Mesendoderm (in vitro differentiated cells): ENCODE measurements at regions not wholly inside any gene's neighbourhood (a gene's known extent, or its start where the extent isn't known, plus 50 kb on each side); places are given as distances from the start of the nearest gene placed in this dataset.

Source experiments
- DNase-seq: peaks from one replicate; pipeline ENCODE4 v3.0.0; 2013
- H2AK5ac ChIP-seq: 2 replicates; pipeline ENCODE4 v1.6.1; 2013; ENCODE audit warnings: low read length, inconsistent platforms
- H2BK120ac ChIP-seq: 2 replicates; pipeline ENCODE4 v1.6.1; 2013; ENCODE audit warnings: low read depth, mild to moderate bottlenecking, low read length, moderate library complexity, mixed read lengths
- H2BK15ac ChIP-seq: replicated peaks from 2 replicates; pipeline ENCODE4 v1.6.1; 2013; ENCODE audit warnings: low read depth, mild to moderate bottlenecking, moderate library complexity
- H2BK5ac ChIP-seq: 2 replicates; pipeline ENCODE4 v1.6.1; 2013; ENCODE audit warnings: low read length, inconsistent platforms
- H3K18ac ChIP-seq: 2 replicates; pipeline ENCODE4 v1.6.1; 2013; ENCODE audit warnings: mild to moderate bottlenecking, low read length, mixed read lengths
- H3K23ac ChIP-seq: one replicate; pipeline ENCODE4 v1.6.1; 2013; ENCODE audit warnings: low read length
- H3K27ac ChIP-seq: 2 replicates; pipeline ENCODE4 v1.5.1; 2013; ENCODE audit warnings: low read depth, mild to moderate bottlenecking, inconsistent platforms, low read length, moderate library complexity
- H3K27me3 ChIP-seq: 2 replicates; pipeline ENCODE4 v1.6.1; 2013; ENCODE audit warnings: low read length, control low read depth, mild to moderate bottlenecking, inconsistent platforms; ENCODE audit not compliant: insufficient read depth, poor library complexity
- H3K36me3 ChIP-seq: 2 replicates; pipeline ENCODE4 v1.6.1; 2013; ENCODE audit warnings: low read length, inconsistent platforms; ENCODE audit not compliant: control insufficient read depth, insufficient read depth
- H3K4ac ChIP-seq: one replicate; pipeline ENCODE4 v1.6.1; 2013; ENCODE audit warnings: low read depth, mild to moderate bottlenecking, low read length, moderate library complexity
- H3K4me1 ChIP-seq: 2 replicates; pipeline ENCODE4 v1.6.1; 2013; ENCODE audit warnings: low read depth, low read length, inconsistent platforms; ENCODE audit not compliant: control insufficient read depth
- H3K4me2 ChIP-seq: 2 replicates; pipeline ENCODE4 v1.6.1; 2013; ENCODE audit warnings: low read length
- H3K4me3 ChIP-seq: 2 replicates; pipeline ENCODE4 v1.5.1; 2013; ENCODE audit warnings: mild to moderate bottlenecking, low read length
- H3K56ac ChIP-seq: one replicate; pipeline ENCODE4 v1.6.1; 2013; ENCODE audit warnings: low read length
- H3K79me1 ChIP-seq: 2 replicates; pipeline ENCODE4 v1.6.1; 2013; ENCODE audit warnings: low read length, inconsistent platforms
- H3K79me2 ChIP-seq: 2 replicates; pipeline ENCODE4 v1.6.1; 2013; ENCODE audit warnings: mild to moderate bottlenecking, low read length; ENCODE audit not compliant: control insufficient read depth, insufficient read depth
- H3K9ac ChIP-seq: 2 replicates; pipeline ENCODE4 v1.6.1; 2013; ENCODE audit warnings: low read length, inconsistent platforms
- H4K5ac ChIP-seq: one replicate; pipeline ENCODE4 v1.6.1; 2013; ENCODE audit warnings: low read length
- H4K8ac ChIP-seq: one replicate; pipeline ENCODE4 v1.6.1; 2013; ENCODE audit warnings: low read depth, mild to moderate bottlenecking, control low read depth, low read length, moderate library complexity
- WGBS: extraction: QIAGEN DNeasy Blood & Tissue Kit; methylation state at CpG from one replicate; pipeline ENCODE4 v1.1.7; 2013; ENCODE audit warnings: low lambda C conversion rate, missing lambda C conversion rate; ENCODE audit not compliant: insufficient coverage; ENCODE audit errors: extremely low coverage; 5-methylcytosine and 5-hydroxymethylcytosine counted together

DNA sequence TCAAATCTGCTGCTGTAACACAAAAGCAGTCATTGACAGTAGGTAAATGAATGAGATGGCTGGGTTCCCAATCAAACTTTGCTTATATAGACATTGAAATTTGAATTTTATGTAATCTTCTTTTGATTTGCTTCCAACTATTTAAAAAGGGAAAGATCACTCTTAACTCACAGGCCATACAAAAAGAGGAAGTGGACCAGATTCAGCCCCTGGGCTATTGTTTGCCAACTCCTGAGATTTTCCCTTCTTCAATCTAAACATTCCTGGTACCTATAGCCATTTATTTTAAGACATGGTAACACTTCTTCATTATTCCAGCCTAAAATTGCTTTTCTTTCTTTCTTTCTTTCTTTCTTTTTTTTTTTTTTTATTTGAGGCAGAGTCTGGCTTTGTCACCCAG is 260.6 kb downstream of the TFAP2A start:
- DNase-seq, result no peak

DNA sequence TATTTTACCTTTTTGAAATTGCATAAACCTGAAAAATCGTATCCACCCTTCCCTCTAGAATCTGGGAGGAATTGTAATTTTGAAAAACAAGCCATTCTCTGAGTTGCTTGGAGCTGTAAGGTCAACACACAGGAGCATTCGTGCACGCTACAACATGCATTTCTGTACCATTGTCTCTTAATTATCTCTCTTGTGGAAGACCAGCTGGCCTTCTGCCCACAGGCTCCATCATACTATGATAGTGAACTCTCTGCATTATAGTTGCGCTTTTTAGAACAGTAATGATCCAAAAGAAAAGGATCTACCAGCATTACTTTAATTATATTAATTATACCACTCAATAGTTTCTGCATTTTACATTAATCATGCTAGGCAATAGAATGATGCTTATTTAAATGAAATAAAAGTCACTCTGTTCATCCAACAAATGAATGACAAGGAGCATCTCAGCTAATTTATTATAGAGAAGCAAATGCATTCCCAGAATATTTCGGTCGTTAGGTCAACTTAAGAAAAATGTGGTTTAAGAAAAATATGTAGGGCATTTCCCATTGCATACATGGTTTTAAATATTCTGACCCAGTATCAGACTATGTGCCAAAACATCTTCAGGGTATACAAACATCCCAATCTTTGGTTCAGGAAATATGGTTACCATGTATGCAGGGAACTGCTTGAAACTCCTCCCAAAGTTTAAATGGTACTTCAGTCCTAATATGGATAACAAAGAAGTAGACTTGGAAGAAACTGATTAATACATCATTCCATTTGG is 263.5 kb downstream of the TFAP2A start:
- Histone ChIP-seq H3K27ac (no peak overlapping the region), H3K27me3 (no peaks in the 10 kb centered on the region), H3K79me1 (no peaks in the 10 kb centered on the region), H4K5ac (no peak overlapping the region), H3K18ac (no peak overlapping the region), H3K4ac (no peak overlapping the region), H3K79me2 (no peaks in the 10 kb centered on the region), H3K9ac (no peak overlapping the region), H3K56ac (no peak overlapping the region), H2AK5ac (no peak overlapping the region), H3K36me3 (no peaks in the 10 kb centered on the region), H2BK120ac (no peak overlapping the region), H2BK5ac (no peak overlapping the region), H3K4me2 (no peak overlapping the region), H3K4me1 (no peaks in the 10 kb centered on the region), H3K23ac (no peak overlapping the region), H4K8ac (no peak overlapping the region), H3K4me3 (no peak overlapping the region), H2BK15ac (no peak overlapping the region)
- DNase-seq, result no peak
- no CpG with 5 or more reads among the region's 6 CpGs for WGBS

More for the DNA sequence above, 260.6 kb downstream of the TFAP2A start:
- Histone ChIP-seq H2BK120ac (no peak overlapping the region), H2AK5ac (no peak overlapping the region), H3K27ac (no peak overlapping the region), H3K4me2 (no peak overlapping the region), H3K23ac (no peak overlapping the region), H3K18ac (no peak overlapping the region), H2BK5ac (no peak overlapping the region), H4K5ac (no peak overlapping the region), H3K9ac (no peak overlapping the region), H4K8ac (no peak overlapping the region), H3K27me3 (no peaks in the 10 kb centered on the region), H2BK15ac (no peak overlapping the region), H3K56ac (no peak overlapping the region), H3K79me2 (no peaks in the 10 kb centered on the region), H3K4me1 (no peaks in the 10 kb centered on the region), H3K79me1 (no peaks in the 10 kb centered on the region), H3K36me3 (no peaks in the 10 kb centered on the region), H3K4ac (no peak overlapping the region), H3K4me3 (no peak overlapping the region)

DNA sequence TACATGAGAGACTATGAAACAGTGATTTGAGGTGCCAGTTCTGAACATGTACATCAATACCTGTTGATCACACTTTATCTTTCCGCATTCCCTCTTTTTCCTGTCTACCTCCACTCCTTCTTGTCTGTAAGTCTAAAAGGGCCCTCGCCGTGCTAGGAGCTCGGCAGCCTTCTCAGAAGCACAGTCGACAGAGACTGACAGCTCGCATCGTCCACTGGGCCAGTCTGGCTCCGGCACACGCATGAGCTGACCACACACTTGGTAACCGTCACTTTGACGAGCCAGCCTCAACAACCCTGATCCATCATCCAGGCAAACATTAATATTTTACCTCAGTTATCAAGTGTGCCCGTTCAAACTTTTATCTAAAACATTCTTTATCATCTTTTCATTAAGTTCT is 265.3 kb downstream of the TFAP2A start:
- Histone ChIP-seq H3K4me3 (no peak overlapping the region), H3K79me1 (no peaks in the 10 kb centered on the region), H3K23ac (no peak overlapping the region), H2BK15ac (no peak overlapping the region), H4K8ac (no peak overlapping the region), H3K9ac (no peak overlapping the region), H3K4me1 (no peaks in the 10 kb centered on the region), H3K79me2 (no peaks in the 10 kb centered on the region), H3K56ac (no peak overlapping the region), H2BK5ac (no peak overlapping the region), H3K4me2 (no peak overlapping the region), H2AK5ac (no peak overlapping the region), H3K27ac (no peak overlapping the region), H4K5ac (no peak overlapping the region), H2BK120ac (no peak overlapping the region), H3K27me3 (no peaks in the 10 kb centered on the region), H3K36me3 (no peaks in the 10 kb centered on the region), H3K4ac (no peak overlapping the region), H3K18ac (no peak overlapping the region)
- no peak for DNase-seq
- WGBS, result no CpG with 5 or more reads among the region's 12 CpGs

DNA sequence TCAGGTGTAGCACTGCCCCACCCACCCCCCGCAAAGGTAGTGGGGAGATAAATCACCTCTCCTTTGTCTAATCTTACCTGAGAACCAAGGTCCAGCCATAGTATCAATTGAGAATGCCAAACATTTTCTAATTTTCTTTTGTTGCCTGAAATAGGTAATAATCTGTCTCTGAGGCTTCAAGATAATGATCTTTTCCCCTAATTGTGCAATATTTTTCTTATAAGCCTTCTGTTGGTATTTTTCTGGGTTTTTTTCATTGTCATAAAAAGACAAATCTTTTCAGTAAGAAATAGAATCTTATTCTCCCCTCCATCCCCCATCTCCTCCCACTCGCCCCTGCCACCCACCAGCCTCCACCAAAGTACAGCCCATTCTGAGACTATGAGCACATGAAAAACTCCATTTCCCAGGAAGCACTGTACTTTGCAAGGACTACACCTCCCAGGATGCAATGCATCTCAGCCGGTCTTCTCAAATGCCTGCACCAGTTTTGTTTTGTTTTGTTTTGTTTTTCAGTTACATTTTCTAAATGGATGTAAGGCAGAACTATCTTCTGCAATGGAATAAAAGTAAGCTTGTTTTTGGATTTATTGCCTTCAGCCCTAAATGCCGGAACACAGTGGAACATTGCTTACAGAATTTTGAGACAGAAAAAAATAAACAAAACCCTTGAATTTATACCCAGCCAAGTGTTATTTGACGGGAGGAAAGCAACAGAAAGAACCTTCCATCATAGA is 268.0 kb downstream of the TFAP2A start:
- no peaks in the 10 kb centered on the region for H3K4me1 ChIP-seq
- no peak overlapping the region for H2BK15ac ChIP-seq
- no peaks in the 10 kb centered on the region for H3K27me3 ChIP-seq
- H3K9ac ChIP-seq, result no peak overlapping the region
- H4K5ac ChIP-seq, result peak overlapping the region; percentile 68
- no peak overlapping the region for H2BK5ac ChIP-seq
- peak; percentile 81 for DNase-seq
- no peaks in the 10 kb centered on the region for H3K79me2 ChIP-seq
- no peaks in the 10 kb centered on the region for H3K36me3 ChIP-seq
- no CpG with 5 or more reads among the region's 5 CpGs for WGBS
- no peak overlapping the region for H3K23ac ChIP-seq
- no peak overlapping the region for H3K4ac ChIP-seq
- H2BK120ac ChIP-seq, result no peak overlapping the region
- no peak overlapping the region for H3K4me2 ChIP-seq
- no peak overlapping the region for H3K18ac ChIP-seq
- no peak overlapping the region for H4K8ac ChIP-seq
- H3K4me3 ChIP-seq, result no peak overlapping the region
- no peak overlapping the region for H2AK5ac ChIP-seq
- no peak overlapping the region for H3K27ac ChIP-seq
- no peak overlapping the region for H3K56ac ChIP-seq
- H3K79me1 ChIP-seq, result no peaks in the 10 kb centered on the region

DNA sequence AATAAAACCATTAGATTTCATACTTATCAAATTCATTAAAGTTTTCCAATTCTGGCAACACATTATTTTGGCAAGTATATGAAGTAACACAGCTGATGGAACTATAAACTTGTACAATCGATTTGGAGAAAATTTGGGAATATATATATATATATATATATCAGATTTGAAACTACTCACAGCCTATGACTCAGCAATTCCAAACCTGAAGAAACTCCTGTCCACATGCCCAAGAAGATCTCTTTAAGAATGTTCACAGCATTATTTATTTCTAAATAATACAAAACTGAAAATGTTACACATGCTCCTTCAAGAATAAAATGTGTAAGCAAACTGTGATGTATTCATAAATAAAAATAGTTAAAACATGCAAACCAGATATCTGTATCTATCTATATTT is 270.1 kb downstream of the TFAP2A start:
- H3K4ac ChIP-seq, result no peak overlapping the region
- H3K56ac ChIP-seq, result no peak overlapping the region
- H3K4me2 ChIP-seq, result no peak overlapping the region
- no peak overlapping the region for H2BK120ac ChIP-seq
- no peak overlapping the region for H4K8ac ChIP-seq
- H3K4me3 ChIP-seq, result no peak overlapping the region
- no peak for DNase-seq
- no CpG with 5 or more reads among the region's 1 CpG for WGBS
- H3K18ac ChIP-seq, result no peak overlapping the region
- H3K79me2 ChIP-seq, result no peaks in the 10 kb centered on the region
- H3K23ac ChIP-seq, result no peak overlapping the region
- no peak overlapping the region for H4K5ac ChIP-seq
- no peak overlapping the region for H2BK5ac ChIP-seq
- H3K27me3 ChIP-seq, result no peaks in the 10 kb centered on the region
- H3K36me3 ChIP-seq, result no peaks in the 10 kb centered on the region
- H2BK15ac ChIP-seq, result no peak overlapping the region
- H2AK5ac ChIP-seq, result no peak overlapping the region
- no peaks in the 10 kb centered on the region for H3K79me1 ChIP-seq
- H3K27ac ChIP-seq, result no peak overlapping the region
- no peaks in the 10 kb centered on the region for H3K4me1 ChIP-seq
- no peak overlapping the region for H3K9ac ChIP-seq
